ENCODE measurements at regions not wholly inside any gene's neighbourhood (a gene's known extent, or its start where the extent isn't known, plus 50 kb on each side); places are given as distances from the start of the nearest gene placed in this dataset.

- no peak overlapping the region for H2BK20ac ChIP-seq (ENCODE audit: low read depth, low read length)
- ATAC-seq (ENCODE audit: low read depth): no peak
- no peaks in the 10 kb centered on the region for H3K9me3 ChIP-seq (ENCODE audit: control insufficient read depth, insufficient read depth, low read length)
- H4K91ac ChIP-seq (ENCODE audit: insufficient read depth, low read depth, low read length): no peak overlapping the region
- no peak overlapping the region for H2AK9ac ChIP-seq (replicated peaks; ENCODE audit: low read depth, low read length, poor library complexity)
- whole genome bisulfite sequencing, 2 experiments (ENCODE audit: extremely low coverage in 2 of 2, insufficient read length in 1 of 2): no CpG with 5 or more reads among the region's 1 CpG
- DNase-seq: no peak
- H3K9ac ChIP-seq (ENCODE audit: low read depth, low read length): no peak overlapping the region
- no peaks in the 10 kb centered on the region for H3K4me1 ChIP-seq (ENCODE audit: control insufficient read depth, insufficient read depth, low read length)
- H3K36me3 ChIP-seq (ENCODE audit: control insufficient read depth, insufficient read depth, low read length): no peaks in the 10 kb centered on the region
- no peaks in the 10 kb centered on the region for H3K27me3 ChIP-seq (ENCODE audit: control insufficient read depth, insufficient read depth, low read length)
- no peak overlapping the region for H2AFZ ChIP-seq (replicated peaks; ENCODE audit: low read length, poor library complexity)
- H3K27ac ChIP-seq (ENCODE audit: insufficient read depth, low read length): no peak overlapping the region
- H3K4ac ChIP-seq (ENCODE audit: low read depth, low read length): no peak overlapping the region
- no peak overlapping the region; the same call in 2 of the 3 replicates for H2BK15ac ChIP-seq (ENCODE audit: low read depth, low read length)
- no peak overlapping the region; the same call in 1 of the 2 replicates for H3K18ac ChIP-seq (ENCODE audit: low read depth, low read length)
- no peaks in the 10 kb centered on the region for H4K20me1 ChIP-seq (ENCODE audit: insufficient read depth, low read length)
- H3K4me2 ChIP-seq (ENCODE audit: low read depth, low read length): no peak overlapping the region
- H3K23ac ChIP-seq (ENCODE audit: low read depth, low read length): no peak overlapping the region
- no peak overlapping the region for H3K14ac ChIP-seq (replicated peaks; ENCODE audit: low read depth, low read length)
- H3K79me1 ChIP-seq (ENCODE audit: low read depth in 1 of 2, low read length in 2 of 2): no peaks in the 10 kb centered on the region
- H4K8ac ChIP-seq (ENCODE audit: low read depth in 2 of 2, low read length in 2 of 2): no peak overlapping the region
- intact Hi-C loops (cut with micrococcal nuclease) (no loop called here), in situ Hi-C loops (cut with MboI; ENCODE audit: low sequenced_read_pairs) (no loop called here), dilution Hi-C loops (cut with HindIII; ENCODE audit: low sequenced_read_pairs, unreplicated experiment) (no loop called here)
- no peak overlapping the region for H2AK5ac ChIP-seq (ENCODE audit: low read depth, low read length)
- TF ChIP-seq MXI1 (IDR thresholded peaks at IDR 0.05; ENCODE audit: borderline replicate concordance, low read depth, low read length) (no peak), CEBPB (IDR thresholded peaks at IDR 0.05; ENCODE audit: low read depth, low read length) (no peak), SMC3 (IDR thresholded peaks at IDR 0.05; ENCODE audit: low read depth, low read length) (no peak), MAFK (IDR thresholded peaks at IDR 0.05; ENCODE audit: low read depth, low read length) (no peak), CHD1 (IDR thresholded peaks at IDR 0.05; ENCODE audit: low read depth, low read length) (no peak), FOS (IDR thresholded peaks at IDR 0.05; ENCODE audit: low read depth, low read length) (no peak), CTCF (conservative IDR thresholded peaks at IDR 0.05; ENCODE audit: low read depth, low read length) (no peak), NFE2L2 (IDR thresholded peaks at IDR 0.05; ENCODE audit: low read depth, low read length) (no peak), ELK1 (IDR thresholded peaks at IDR 0.05; ENCODE audit: borderline replicate concordance, low read depth, low read length) (no peak)
- no TSS peak for BruUV-seq (replicated peaks)
- no peaks in the 10 kb centered on the region for H3K9me1 ChIP-seq (ENCODE audit: insufficient read depth, low read length)
- H2BK120ac ChIP-seq (ENCODE audit: low read depth, low read length): no peak overlapping the region
- H4K5ac ChIP-seq (ENCODE audit: low read depth, low read length): no peak overlapping the region
- ChIA-PET POLR2A (ENCODE audit: unreplicated experiment) (no interaction called here), CTCF (no interaction called here)
- no peak overlapping the region for H3K4me3 ChIP-seq (ENCODE audit: insufficient read depth, low read depth, low read length)
- no peak overlapping the region for H3K56ac ChIP-seq (ENCODE audit: extremely low read depth, insufficient read depth, low read length)
- H2BK5ac ChIP-seq (ENCODE audit: low read depth, low read length, poor library complexity, severe bottlenecking): no peak overlapping the region
These were observed 552.3 kb downstream of the TDRD15 start for GRCh38 chr2:21676041-21676440.

All from IMR-90 (cell line).